ENCODE measurements at regions not wholly inside any gene's neighbourhood (a gene's known extent, or its start where the extent isn't known, plus 50 kb on each side); places are given as distances from the start of the nearest gene placed in this dataset.
"Not testable (repeated sequence)": the region's sequence is repeated elsewhere in the genome, so short reads cannot be mapped to it uniquely, and the experiment has no call there.

GRCh38 chr15:59783774-59784520, 94.8 kb upstream of the BNIP2 start:
- H3K9ac ChIP-seq (ENCODE audit: low read length); H3K9me3 ChIP-seq (ENCODE audit: control extremely low read depth in 1 of 3, control insufficient read depth in 2 of 3, insufficient read depth in 1 of 3, low read length in 2 of 3); H3K27ac Mint-ChIP-seq; H4K20me1 ChIP-seq (ENCODE audit: control insufficient read depth, insufficient read depth, low read length, poor library complexity, severe bottlenecking); H3K27me3 ChIP-seq (replicated peaks in 1 of 4; ENCODE audit: control extremely low read depth in 1 of 4, control insufficient read depth in 3 of 4, insufficient read depth in 4 of 4, low read length in 3 of 4); intact Hi-C loops (cut with micrococcal nuclease); H3K4me1 Mint-ChIP-seq; H3K4me3 ChIP-seq (ENCODE audit: control extremely low read depth in 1 of 5, extremely low read depth in 1 of 5, insufficient read depth in 1 of 5, low read depth in 2 of 5, low read length in 4 of 5); ATAC-seq (ENCODE audit: low read depth); H3K79me2 ChIP-seq (ENCODE audit: control insufficient read depth, insufficient read depth, low read length); DNase-seq; H3K4me1 ChIP-seq (ENCODE audit: control insufficient read depth in 2 of 2, insufficient read depth in 2 of 2, low read length in 2 of 2); H2AFZ ChIP-seq (ENCODE audit: insufficient read depth, low read depth, low read length, poor library complexity, severe bottlenecking); H3K9me3 Mint-ChIP-seq (ENCODE audit: insufficient read depth); H3K4me3 Mint-ChIP-seq; H3K4me2 ChIP-seq (replicated peaks; ENCODE audit: low read depth, low read length, poor library complexity, severe bottlenecking); H3K36me3 ChIP-seq (replicated peaks in 1 of 2; ENCODE audit: control extremely low read depth in 1 of 2, control insufficient read depth in 1 of 2, extremely low read depth in 1 of 2, insufficient read depth in 2 of 2, low read length in 1 of 2); POLR2A ChIA-PET; H3K27ac ChIP-seq (ENCODE audit: low read length in 2 of 2): not testable (repeated sequence)
- CTCF ChIA-PET: interaction anchor here (0.6 kb wide), 1 partner anchor 27 kb away, joined by 5 read pairs; no protein-coding TSS in a partner anchor
- H3K27me3 Mint-ChIP-seq: peaks cover 25% of the 10 kb centered on the region
- 86% methylated on average over 8 of the region's 8 CpGs for WGBS (ENCODE audit: insufficient coverage)

- no peaks in the 10 kb centered on the region for H3K9me3 ChIP-seq (ENCODE audit: control extremely low read depth in 1 of 3, control insufficient read depth in 2 of 3, insufficient read depth in 1 of 3, low read length in 2 of 3)
- POLR2A ChIA-PET: no interaction called here
Observed at GRCh38 chr15:59779110-59779509, 90.0 kb upstream of the BNIP2 start.

More at GRCh38 chr15:59779110-59779509, 90.0 kb upstream of the BNIP2 start:
- CTCF ChIA-PET: no interaction called here
- Mint-ChIP-seq H3K27ac (no peak overlapping the region), H3K9me3 (ENCODE audit: insufficient read depth) (no peaks in the 10 kb centered on the region), H3K27me3 (peaks cover 20% of the 10 kb centered on the region), H3K4me1 (peaks cover 2% of the 10 kb centered on the region), H3K4me3 (no peak overlapping the region)
- Histone ChIP-seq H3K4me3 (ENCODE audit: control extremely low read depth in 1 of 5, extremely low read depth in 1 of 5, insufficient read depth in 1 of 5, low read depth in 2 of 5, low read length in 4 of 5) (no peak overlapping the region), H3K4me2 (replicated peaks; ENCODE audit: low read depth, low read length, poor library complexity, severe bottlenecking) (no peak overlapping the region), H3K27ac (ENCODE audit: low read length in 2 of 2) (no peak overlapping the region), H3K4me1 (ENCODE audit: control insufficient read depth in 2 of 2, insufficient read depth in 2 of 2, low read length in 2 of 2) (no peaks in the 10 kb centered on the region), H3K36me3 (replicated peaks in 1 of 2; ENCODE audit: control extremely low read depth in 1 of 2, control insufficient read depth in 1 of 2, extremely low read depth in 1 of 2, insufficient read depth in 2 of 2, low read length in 1 of 2) (no peaks in the 10 kb centered on the region), H3K9ac (ENCODE audit: low read length) (no peak overlapping the region), H4K20me1 (ENCODE audit: control insufficient read depth, insufficient read depth, low read length, poor library complexity, severe bottlenecking) (no peaks in the 10 kb centered on the region), H2AFZ (ENCODE audit: insufficient read depth, low read depth, low read length, poor library complexity, severe bottlenecking) (no peak overlapping the region), H3K27me3 (replicated peaks in 1 of 4; ENCODE audit: control extremely low read depth in 1 of 4, control insufficient read depth in 3 of 4, insufficient read depth in 4 of 4, low read length in 3 of 4) (peaks cover 0 to 2% (median under 1%) of the 10 kb centered on the region in 4 experiments), H3K79me2 (ENCODE audit: control insufficient read depth, insufficient read depth, low read length) (no peaks in the 10 kb centered on the region)
- TF ChIP-seq, protein P1, sequence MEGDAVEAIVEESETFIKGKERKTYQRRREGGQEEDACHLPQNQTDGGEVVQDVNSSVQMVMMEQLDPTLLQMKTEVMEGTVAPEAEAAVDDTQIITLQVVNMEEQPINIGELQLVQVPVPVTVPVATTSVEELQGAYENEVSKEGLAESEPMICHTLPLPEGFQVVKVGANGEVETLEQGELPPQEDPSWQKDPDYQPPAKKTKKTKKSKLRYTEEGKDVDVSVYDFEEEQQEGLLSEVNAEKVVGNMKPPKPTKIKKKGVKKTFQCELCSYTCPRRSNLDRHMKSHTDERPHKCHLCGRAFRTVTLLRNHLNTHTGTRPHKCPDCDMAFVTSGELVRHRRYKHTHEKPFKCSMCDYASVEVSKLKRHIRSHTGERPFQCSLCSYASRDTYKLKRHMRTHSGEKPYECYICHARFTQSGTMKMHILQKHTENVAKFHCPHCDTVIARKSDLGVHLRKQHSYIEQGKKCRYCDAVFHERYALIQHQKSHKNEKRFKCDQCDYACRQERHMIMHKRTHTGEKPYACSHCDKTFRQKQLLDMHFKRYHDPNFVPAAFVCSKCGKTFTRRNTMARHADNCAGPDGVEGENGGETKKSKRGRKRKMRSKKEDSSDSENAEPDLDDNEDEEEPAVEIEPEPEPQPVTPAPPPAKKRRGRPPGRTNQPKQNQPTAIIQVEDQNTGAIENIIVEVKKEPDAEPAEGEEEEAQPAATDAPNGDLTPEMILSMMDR (IDR thresholded peaks at IDR 0.05): no peak
- TF ChIP-seq EZH2 (IDR thresholded peaks at IDR 0.05; ENCODE audit: borderline replicate concordance, insufficient read depth, low read depth, low read length, poor library complexity, severe bottlenecking): no peak
- no CpG with 5 or more reads among the region's 1 CpG for WGBS (ENCODE audit: insufficient coverage)
- intact Hi-C loops (cut with micrococcal nuclease): no loop called here
- DNase-seq (no peak), ATAC-seq (ENCODE audit: low read depth) (no peak)
